GM12873 (cell line): ENCODE measurements at regions not wholly inside any gene's neighbourhood (a gene's known extent, or its start where the extent isn't known, plus 50 kb on each side); places are given as distances from the start of the nearest gene placed in this dataset.

Experiments
- TF ChIP-seq, protein P1 (sequence below): IDR thresholded peaks from 2 replicates; pipeline ENCODE4 v1.5.1; 2012; ENCODE audit warnings: low read depth, mild to moderate bottlenecking, moderate library complexity, low read length, control low read depth; ENCODE audit not compliant: insufficient read depth; ENCODE audit errors: missing control alignments

DNA sequence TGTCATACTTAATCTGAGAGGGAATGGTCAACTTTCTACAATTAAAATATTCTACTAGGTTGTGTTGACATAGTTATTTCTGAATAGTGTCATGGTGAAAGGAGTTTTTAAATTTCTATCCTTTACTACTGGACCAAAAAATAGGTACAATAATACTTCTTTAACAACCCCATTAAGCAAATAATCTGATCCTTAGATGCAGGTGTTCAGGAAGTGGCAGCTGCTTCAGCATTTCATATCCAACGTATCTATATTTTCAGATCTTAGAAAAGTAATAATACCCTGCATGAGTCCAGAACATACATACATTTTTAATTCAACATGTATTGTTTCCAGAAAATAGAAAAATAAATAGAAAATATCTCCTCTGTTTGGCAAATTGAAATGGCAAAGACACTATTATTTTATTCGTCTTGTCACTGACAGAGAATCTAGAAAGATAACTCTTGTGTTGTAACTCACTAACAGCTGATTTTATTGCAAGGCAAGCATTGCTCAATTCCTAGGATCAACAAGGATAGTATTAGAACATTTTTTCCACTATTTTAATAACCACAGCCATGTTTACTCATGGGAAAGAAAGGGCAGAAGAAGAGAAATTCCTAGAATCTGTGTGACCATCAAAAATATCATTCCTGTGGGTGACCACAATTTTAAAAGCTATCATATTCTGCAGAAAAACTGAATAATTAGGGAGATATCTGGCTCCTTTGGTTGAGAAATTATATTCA is 159.3 kb upstream of the CNTNAP2 start:
- TF ChIP-seq, protein P1, sequence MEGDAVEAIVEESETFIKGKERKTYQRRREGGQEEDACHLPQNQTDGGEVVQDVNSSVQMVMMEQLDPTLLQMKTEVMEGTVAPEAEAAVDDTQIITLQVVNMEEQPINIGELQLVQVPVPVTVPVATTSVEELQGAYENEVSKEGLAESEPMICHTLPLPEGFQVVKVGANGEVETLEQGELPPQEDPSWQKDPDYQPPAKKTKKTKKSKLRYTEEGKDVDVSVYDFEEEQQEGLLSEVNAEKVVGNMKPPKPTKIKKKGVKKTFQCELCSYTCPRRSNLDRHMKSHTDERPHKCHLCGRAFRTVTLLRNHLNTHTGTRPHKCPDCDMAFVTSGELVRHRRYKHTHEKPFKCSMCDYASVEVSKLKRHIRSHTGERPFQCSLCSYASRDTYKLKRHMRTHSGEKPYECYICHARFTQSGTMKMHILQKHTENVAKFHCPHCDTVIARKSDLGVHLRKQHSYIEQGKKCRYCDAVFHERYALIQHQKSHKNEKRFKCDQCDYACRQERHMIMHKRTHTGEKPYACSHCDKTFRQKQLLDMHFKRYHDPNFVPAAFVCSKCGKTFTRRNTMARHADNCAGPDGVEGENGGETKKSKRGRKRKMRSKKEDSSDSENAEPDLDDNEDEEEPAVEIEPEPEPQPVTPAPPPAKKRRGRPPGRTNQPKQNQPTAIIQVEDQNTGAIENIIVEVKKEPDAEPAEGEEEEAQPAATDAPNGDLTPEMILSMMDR = no peak

DNA sequence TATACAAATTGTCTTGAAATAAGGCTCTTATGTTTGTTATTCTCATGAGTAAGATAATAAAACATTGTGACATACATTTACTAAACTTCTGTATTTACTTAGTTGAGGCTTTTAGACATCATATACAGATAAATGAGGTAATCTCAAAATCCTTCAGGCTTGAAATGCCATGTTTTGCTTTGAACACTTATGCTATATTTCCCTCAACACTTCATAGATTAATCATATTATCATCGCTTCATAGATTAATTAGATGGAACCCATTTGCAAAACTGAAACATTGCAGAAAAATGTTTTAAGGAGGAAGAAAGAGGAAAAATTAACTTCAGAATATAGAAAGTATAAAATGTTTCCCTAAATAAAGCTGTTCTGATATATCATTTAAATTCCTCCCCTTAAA is 165.0 kb upstream of the CNTNAP2 start:
- TF ChIP-seq, protein P1 = no peak

DNA sequence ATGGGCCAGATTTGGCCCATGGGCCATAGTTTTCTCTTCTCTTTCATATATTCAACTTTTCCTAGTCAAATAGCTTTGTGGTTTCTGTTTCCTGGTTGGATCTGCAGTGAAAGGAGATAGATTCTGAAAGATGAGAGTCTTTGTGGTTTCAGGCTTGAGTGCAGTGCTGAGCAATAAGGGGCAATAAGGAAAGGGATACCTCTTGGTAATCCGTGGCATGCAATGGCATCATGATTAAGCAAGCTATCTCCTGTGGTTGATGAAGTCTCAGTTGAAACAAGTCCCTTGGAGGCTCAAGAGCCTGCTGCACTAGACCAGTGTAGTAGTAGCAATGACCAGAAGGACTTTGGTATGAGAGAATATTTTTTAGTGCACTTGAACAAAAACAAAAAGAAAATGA is 187.7 kb upstream of the CNTNAP2 start:
- TF ChIP-seq, protein P1 = no peak

DNA sequence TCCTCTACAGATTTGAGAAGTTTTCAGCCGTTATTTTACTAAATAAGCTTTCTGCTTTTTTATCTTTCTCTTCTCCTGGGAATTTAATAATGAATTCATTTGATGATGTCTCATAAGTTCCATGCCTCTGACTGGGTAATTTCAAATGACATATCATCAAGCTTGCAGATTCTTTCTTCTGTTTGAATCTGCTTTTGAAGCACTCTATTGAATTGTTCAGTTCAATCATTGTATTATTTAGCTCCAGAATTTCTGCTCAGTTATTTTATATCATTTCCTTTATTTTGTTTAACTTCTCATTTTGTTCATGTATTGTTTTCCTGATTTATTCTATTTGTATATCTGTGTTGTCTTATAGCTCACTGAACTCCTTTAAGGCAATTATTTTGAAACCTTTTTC is 196.9 kb upstream of the CNTNAP2 start:
- TF ChIP-seq, protein P1 = no peak

DNA sequence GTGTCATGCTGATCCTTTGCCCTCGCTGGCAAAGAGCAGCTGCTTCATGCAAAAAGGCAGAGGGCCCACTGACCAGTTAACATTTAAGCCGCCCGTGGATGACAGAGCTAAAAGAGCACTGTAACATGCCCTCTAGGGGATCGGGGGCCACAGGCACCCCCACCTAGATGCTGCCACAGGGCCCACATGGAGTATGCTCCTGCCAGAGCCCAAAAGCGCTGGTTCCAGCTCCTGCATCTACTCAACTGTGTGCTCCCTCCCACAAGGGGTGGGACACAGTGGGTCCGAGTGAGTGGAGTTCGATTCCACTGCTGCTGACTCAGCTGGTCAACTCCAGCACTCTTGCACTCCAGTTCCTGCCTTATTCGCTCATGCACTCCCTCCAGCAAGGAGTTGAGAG is 199.8 kb upstream of the CNTNAP2 start:
- TF ChIP-seq, protein P1 = no peak

DNA sequence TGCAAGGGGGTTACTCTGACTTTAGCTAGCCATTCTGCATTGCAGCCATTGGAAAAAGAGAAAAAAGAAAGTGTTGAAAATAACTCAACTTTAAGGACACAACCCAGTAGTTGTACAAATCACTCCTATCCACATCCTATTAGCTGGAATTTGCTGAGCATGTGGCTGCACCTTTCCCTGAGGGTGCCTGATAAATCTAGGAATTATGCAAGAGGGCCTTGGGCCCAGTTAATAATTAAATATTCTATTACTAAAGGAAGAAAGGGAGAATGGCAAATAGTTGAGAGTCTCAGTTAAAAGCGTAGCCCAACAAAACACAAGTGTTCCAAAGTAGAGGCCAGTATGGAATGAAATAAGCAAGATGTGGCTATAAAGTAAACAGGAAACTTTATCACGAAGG is 200.9 kb upstream of the CNTNAP2 start:
- TF ChIP-seq, protein P1 = no peak

GRCh38 chr7:145909991-145910513 is 206.5 kb upstream of the CNTNAP2 start:
- TF ChIP-seq, protein P1 = no peak

DNA sequence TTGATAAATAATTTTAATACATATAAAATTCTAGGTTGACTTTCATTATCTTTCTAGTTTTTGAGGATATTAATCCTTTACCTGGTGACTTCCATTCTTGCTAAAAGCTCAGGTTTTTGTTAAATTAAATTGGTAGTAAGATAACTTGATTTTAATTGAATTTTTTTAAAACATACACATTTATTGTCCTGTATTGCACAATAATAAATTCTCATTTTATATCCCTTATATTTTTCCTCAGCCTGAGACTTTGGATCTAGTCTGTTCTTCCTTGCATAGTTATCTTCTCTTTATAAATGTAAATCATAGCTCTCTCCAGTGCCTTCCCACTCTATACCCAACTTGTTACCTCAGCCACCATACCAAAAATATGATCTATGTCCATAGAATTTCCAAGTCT is 212.9 kb upstream of the CNTNAP2 start:
- TF ChIP-seq, protein P1 = no peak
